ENCODE measurements at regions not wholly inside any gene's neighbourhood (a gene's known extent, or its start where the extent isn't known, plus 50 kb on each side); places are given as distances from the start of the nearest gene placed in this dataset.
"Not testable (repeated sequence)": the region's sequence is repeated elsewhere in the genome, so short reads cannot be mapped to it uniquely, and the experiment has no call there.

DNA sequence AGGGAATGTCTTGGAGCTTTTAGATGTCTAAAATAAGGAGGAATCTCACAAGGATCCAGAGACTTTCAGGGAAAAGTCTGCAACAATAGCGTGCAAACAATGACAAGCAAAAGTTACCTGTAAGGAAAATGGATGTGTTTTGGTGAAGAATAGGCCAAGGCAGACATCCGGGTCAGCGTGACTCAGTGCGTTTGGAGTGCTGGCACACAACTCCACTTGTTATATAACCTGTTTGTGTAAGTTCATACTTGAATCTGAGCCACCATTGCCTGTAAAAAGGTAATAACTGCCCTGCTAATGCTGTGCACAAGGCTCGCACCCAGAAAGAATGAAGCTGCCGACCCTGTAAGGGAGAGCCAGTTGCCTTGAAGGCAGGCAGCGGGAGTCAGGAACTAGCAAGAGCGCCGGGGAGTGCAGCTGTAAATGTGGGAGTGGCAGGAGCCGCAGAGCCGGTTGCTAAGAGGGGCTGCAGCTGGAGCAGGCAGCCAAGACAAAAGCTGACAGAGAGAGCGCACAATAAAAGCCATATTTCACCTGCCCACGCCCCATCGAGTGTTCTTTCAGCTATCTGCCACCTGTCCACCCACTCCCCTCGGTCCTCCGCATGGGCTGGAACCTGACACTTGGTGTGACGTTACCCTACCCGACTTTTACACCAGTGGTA, 638.5 kb upstream of the MIS18BP1 start:
- H3K27me3 ChIP-seq = no peaks in the 10 kb centered on the region
- no peaks in the 10 kb centered on the region for H3K9me3 ChIP-seq
- no peak overlapping the region for H3K27ac ChIP-seq
- TF ChIP-seq, protein P1, sequence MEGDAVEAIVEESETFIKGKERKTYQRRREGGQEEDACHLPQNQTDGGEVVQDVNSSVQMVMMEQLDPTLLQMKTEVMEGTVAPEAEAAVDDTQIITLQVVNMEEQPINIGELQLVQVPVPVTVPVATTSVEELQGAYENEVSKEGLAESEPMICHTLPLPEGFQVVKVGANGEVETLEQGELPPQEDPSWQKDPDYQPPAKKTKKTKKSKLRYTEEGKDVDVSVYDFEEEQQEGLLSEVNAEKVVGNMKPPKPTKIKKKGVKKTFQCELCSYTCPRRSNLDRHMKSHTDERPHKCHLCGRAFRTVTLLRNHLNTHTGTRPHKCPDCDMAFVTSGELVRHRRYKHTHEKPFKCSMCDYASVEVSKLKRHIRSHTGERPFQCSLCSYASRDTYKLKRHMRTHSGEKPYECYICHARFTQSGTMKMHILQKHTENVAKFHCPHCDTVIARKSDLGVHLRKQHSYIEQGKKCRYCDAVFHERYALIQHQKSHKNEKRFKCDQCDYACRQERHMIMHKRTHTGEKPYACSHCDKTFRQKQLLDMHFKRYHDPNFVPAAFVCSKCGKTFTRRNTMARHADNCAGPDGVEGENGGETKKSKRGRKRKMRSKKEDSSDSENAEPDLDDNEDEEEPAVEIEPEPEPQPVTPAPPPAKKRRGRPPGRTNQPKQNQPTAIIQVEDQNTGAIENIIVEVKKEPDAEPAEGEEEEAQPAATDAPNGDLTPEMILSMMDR (IDR thresholded peaks at IDR 0.05) = no peak
- TF ChIP-seq POLR2A (IDR thresholded peaks at IDR 0.05) (no peak), POLR2AphosphoS5 (IDR thresholded peaks at IDR 0.05; ENCODE audit: insufficient read depth in 1 of 2, low read depth in 1 of 2) (peak in 1 of 2 donors; percentile 15)
- no peaks in the 10 kb centered on the region for H3K36me3 ChIP-seq
- peaks cover 11% of the 10 kb centered on the region for H3K4me1 ChIP-seq
- no peak for DNase-seq (ENCODE audit: extremely low spot score in 2 of 2)
- intact Hi-C loops (cut with DNase I) = no loop called here
- no peak overlapping the region for H3K4me3 ChIP-seq

DNA sequence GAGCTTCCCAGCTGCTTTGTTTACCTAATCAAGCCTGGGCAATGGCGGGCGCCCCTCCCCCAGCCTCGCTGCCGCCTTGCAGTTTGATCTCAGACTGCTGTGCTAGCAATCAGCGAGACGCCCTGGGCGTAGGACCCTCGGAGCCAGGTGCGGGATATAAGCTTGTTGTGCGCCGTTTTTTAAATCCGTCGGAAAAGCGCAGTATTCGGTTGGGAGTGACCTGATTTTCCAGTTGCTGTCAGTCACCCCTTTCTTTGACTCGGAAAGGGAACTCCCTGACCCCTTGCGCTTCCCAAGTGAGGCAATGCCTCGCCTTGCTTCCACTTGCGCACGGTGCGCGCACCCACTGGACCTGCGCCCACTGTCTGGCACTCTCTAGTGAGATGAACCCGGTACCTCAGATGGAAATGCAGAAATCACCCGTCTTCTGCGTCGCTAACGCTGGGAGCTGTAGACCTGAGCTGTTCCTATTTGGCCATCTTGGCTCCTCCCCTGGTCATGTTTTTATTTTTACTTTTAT, 635.8 kb upstream of the MIS18BP1 start:
- intact Hi-C loops (cut with DNase I); H3K9me3 ChIP-seq; H3K36me3 ChIP-seq; DNase-seq (ENCODE audit: extremely low spot score in 2 of 2); H3K4me3 ChIP-seq; H3K27me3 ChIP-seq; H3K27ac ChIP-seq: not testable (repeated sequence)
- H3K4me1 ChIP-seq = peaks cover 11% of the 10 kb centered on the region

DNA sequence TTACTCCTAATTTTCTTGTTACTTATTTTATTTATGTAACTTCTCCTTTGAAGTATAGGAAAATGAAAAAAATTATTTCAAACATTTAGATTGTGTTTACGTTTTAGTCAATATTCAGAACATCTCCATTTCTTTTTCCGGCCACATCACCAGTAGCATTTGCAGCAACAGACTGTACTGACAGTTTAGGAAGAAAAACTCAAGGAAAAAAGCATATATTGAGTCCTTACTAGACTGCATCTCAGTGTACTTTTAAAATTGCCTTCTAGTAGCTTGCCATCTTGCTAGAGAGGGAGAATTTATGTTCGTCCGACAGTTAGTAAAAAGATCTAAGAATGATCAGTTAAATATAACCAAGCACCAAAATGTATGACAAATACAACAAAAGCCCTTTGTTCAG, 625.0 kb upstream of the MIS18BP1 start:
- TF ChIP-seq, protein P1 (IDR thresholded peaks at IDR 0.05) = no peak
- TF ChIP-seq POLR2A (IDR thresholded peaks at IDR 0.05) = no peak
- no peak for TF ChIP-seq POLR2AphosphoS5 (IDR thresholded peaks at IDR 0.05; ENCODE audit: insufficient read depth in 1 of 2, low read depth in 1 of 2)
- no peaks in the 10 kb centered on the region for H3K36me3 ChIP-seq
- no peak for DNase-seq (ENCODE audit: extremely low spot score in 2 of 2)
- H3K27ac ChIP-seq = no peak overlapping the region
- H3K9me3 ChIP-seq = no peaks in the 10 kb centered on the region
- intact Hi-C loops (cut with DNase I) = no loop called here
- H3K4me1 ChIP-seq = no peaks in the 10 kb centered on the region
- no peaks in the 10 kb centered on the region for H3K27me3 ChIP-seq
- no peak overlapping the region for H3K4me3 ChIP-seq

DNA sequence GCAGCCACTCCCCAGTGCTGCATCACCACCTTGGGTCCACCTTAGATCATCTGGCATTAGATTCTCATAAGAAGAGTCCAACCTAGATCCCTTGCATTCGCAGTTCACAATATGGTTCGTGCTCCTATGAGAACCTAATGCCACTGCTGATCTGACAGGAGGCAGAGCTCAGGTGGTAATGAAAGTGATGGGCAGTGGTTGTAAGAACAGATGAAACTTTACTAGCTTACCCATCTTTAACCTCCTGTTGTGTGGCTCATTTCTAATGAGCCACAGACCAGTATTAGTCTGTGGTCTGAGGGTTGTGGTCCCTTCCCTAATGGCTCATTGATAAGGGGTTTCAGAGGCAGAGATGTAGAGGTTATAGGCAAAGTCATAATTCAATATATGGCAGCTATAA, 615.9 kb upstream of the MIS18BP1 start:
- H3K4me1 ChIP-seq = no peaks in the 10 kb centered on the region
- intact Hi-C loops (cut with DNase I) = no loop called here
- TF ChIP-seq POLR2A (IDR thresholded peaks at IDR 0.05) = no peak
- TF ChIP-seq POLR2AphosphoS5 (IDR thresholded peaks at IDR 0.05; ENCODE audit: insufficient read depth in 1 of 2, low read depth in 1 of 2) = no peak
- TF ChIP-seq, protein P1 (IDR thresholded peaks at IDR 0.05) = no peak

DNA sequence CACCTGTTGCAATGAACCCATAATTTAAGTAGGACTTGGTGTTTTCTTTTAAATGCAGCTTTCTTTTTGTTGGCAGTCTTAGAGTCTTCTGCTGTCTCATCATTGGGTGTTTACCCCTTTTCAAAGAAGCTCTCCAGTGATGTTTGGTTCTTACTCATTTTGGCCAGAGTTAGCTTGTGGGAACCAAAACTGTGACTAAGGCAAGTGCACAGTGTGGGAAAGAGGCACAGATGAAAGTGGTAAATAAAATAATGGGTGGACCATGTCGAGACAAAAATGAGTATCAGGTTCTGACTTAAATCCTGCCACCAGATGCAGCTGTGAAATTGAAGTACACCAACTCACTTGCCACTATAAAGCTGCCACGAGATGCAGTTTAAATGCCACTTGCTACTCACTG, 615.4 kb upstream of the MIS18BP1 start:
- Histone ChIP-seq H3K9me3 (no peaks in the 10 kb centered on the region), H3K4me3 (no peak overlapping the region), H3K4me1 (no peaks in the 10 kb centered on the region), H3K36me3 (no peaks in the 10 kb centered on the region), H3K27ac (no peak overlapping the region), H3K27me3 (no peaks in the 10 kb centered on the region)
- intact Hi-C loops (cut with DNase I) = no loop called here
- no peak for DNase-seq (ENCODE audit: extremely low spot score in 2 of 2)
- TF ChIP-seq, protein P1 (IDR thresholded peaks at IDR 0.05) = no peak
- TF ChIP-seq POLR2AphosphoS5 (IDR thresholded peaks at IDR 0.05; ENCODE audit: insufficient read depth in 1 of 2, low read depth in 1 of 2) = no peak

More for the DNA sequence above, 615.9 kb upstream of the MIS18BP1 start:
- Histone ChIP-seq H3K4me3 (no peak overlapping the region), H3K9me3 (no peaks in the 10 kb centered on the region), H3K36me3 (no peaks in the 10 kb centered on the region), H3K27me3 (no peaks in the 10 kb centered on the region), H3K27ac (no peak overlapping the region)
- DNase-seq (ENCODE audit: extremely low spot score in 2 of 2) = no peak
